Keratinocyte (primary cell): ENCODE measurements at regions not wholly inside any gene's neighbourhood (a gene's known extent, or its start where the extent isn't known, plus 50 kb on each side); places are given as distances from the start of the nearest gene placed in this dataset.
"Not testable (repeated sequence)": the region's sequence is repeated elsewhere in the genome, so short reads cannot be mapped to it uniquely, and the experiment has no call there.

Experiments used
- DNase-seq: peaks from one replicate; pipeline ENCODE4 v3.0.0-alpha.2; 2011; ENCODE audit warnings: low read depth, missing footprints, low spot score
- FAIRE-seq: peaks from 2 replicates; lab custom pipeline; 2011; peaks lifted over from hg19 to GRCh38; lab: Jason Lieb, UNC
- H2AFZ ChIP-seq: 2 replicates; pipeline ENCODE4 v1.6.0; 2012; ENCODE audit warnings: low read length, control low read depth, inconsistent platforms; ENCODE audit not compliant: control insufficient read depth
- H3K27ac ChIP-seq: 2 replicates; pipeline ENCODE4 v1.5.1; 2011; ENCODE audit warnings: low read length; ENCODE audit not compliant: control insufficient read depth, insufficient read depth
- H3K27me3 ChIP-seq: 3 replicates; pipeline ENCODE4 v1.6.0; 2011; ENCODE audit warnings: low read length; ENCODE audit not compliant: control insufficient read depth, insufficient read depth; ENCODE audit errors: extremely low read depth
- H3K36me3 ChIP-seq, 2 experiments: 2 replicates in 1 of 2; 3 replicates in 1 of 2; pipeline ENCODE4 v1.5.1; 2011; ENCODE audit warnings: low read length in 2 of 2, mild to moderate bottlenecking in 1 of 2; ENCODE audit not compliant: control insufficient read depth in 2 of 2, insufficient read depth in 2 of 2; ENCODE audit errors: extremely low read depth in 1 of 2
- H3K4me1 ChIP-seq: 3 replicates; pipeline ENCODE4 v1.5.1; 2011; ENCODE audit warnings: low read length; ENCODE audit not compliant: control insufficient read depth, insufficient read depth; ENCODE audit errors: extremely low read depth
- H3K4me2 ChIP-seq: 3 replicates; pipeline ENCODE4 v1.6.0; 2011; ENCODE audit warnings: low read depth, low read length; ENCODE audit not compliant: control insufficient read depth, insufficient read depth; ENCODE audit errors: extremely low read depth
- H3K4me3 ChIP-seq, 3 experiments: fragments of 200-600 bp in 1 of 3; sonication (generic) in 1 of 3; 2 replicates in 2 of 3; 3 replicates in 1 of 3; pipeline ENCODE4 v1.5.1; 2011 to 2016; ENCODE audit warnings: low read length in 3 of 3, mild to moderate bottlenecking in 3 of 3, control low read depth in 2 of 3, inconsistent platforms in 1 of 3, low read depth in 1 of 3, mixed read lengths in 1 of 3, mixed run types in 1 of 3, moderate library complexity in 1 of 3; ENCODE audit not compliant: control insufficient read depth in 2 of 3, insufficient read depth in 2 of 3; ENCODE audit errors: extremely low read depth in 1 of 3
- H3K79me2 ChIP-seq: 2 replicates; pipeline ENCODE4 v1.6.0; 2012; ENCODE audit warnings: low read length; ENCODE audit not compliant: control insufficient read depth, insufficient read depth
- H3K9ac ChIP-seq: 3 replicates; pipeline ENCODE4 v1.6.0; 2011; ENCODE audit warnings: low read length; ENCODE audit not compliant: control insufficient read depth, insufficient read depth; ENCODE audit errors: extremely low read depth
- H3K9me1 ChIP-seq: 3 replicates; pipeline ENCODE4 v1.6.0; 2011; ENCODE audit warnings: low read length; ENCODE audit not compliant: control insufficient read depth, insufficient read depth; ENCODE audit errors: extremely low read depth
- H3K9me3 ChIP-seq: 2 replicates; pipeline ENCODE4 v1.5.1; 2012; ENCODE audit warnings: low read depth, low read length; ENCODE audit not compliant: control insufficient read depth
- H4K20me1 ChIP-seq: 3 replicates; pipeline ENCODE4 v1.6.0; 2011; ENCODE audit warnings: low read length; ENCODE audit not compliant: control insufficient read depth, insufficient read depth; ENCODE audit errors: extremely low read depth
- CTCF ChIP-seq, 3 experiments: IDR thresholded peaks in 1 of 3; conservative IDR thresholded peaks in 1 of 3; optimal IDR thresholded peaks in 1 of 3; 2 replicates in 2 of 3; 3 replicates in 1 of 3; pipeline versions ENCODE3 to v1.5.1; 2011; ENCODE audit warnings: low read length in 3 of 3, mild to moderate bottlenecking in 3 of 3, moderate library complexity in 2 of 3, control low read depth in 1 of 3, inconsistent platforms in 1 of 3; ENCODE audit not compliant: insufficient read depth in 2 of 3; ENCODE audit errors: extremely low read depth in 1 of 3
- EZH2 ChIP-seq: IDR thresholded peaks from one replicate; pipeline ENCODE4 v1.6.1; 2012; ENCODE audit warnings: inconsistent platforms, mild to moderate bottlenecking, low read length, moderate library complexity
- dilution Hi-C: fragments of 300-500 bp; cut with MboI; formaldehyde crosslinking; loops from one replicate; pipeline ENCODE4 v1.7.0; 2020; ENCODE audit warnings: low sequenced_read_pairs; ENCODE audit not compliant: extremely low pct_ligation_motif_present

GRCh38 chr15:24394303-24394702 lies 281.3 kb upstream of the NPAP1 start:
- Histone ChIP-seq H3K79me2 (no peaks in the 10 kb centered on the region), H3K9me3 (peaks cover 2% of the 10 kb centered on the region), H2AFZ (no peak overlapping the region), H3K27me3 (no peaks in the 10 kb centered on the region), H3K4me3 (no peak overlapping the region), H3K4me1 (no peaks in the 10 kb centered on the region), H3K36me3 (no peaks in the 10 kb centered on the region), H3K27ac (no peak overlapping the region), H3K9me1 (no peaks in the 10 kb centered on the region), H3K9ac (no peak overlapping the region), H3K4me2 (no peak overlapping the region), H4K20me1 (no peaks in the 10 kb centered on the region)
- TF ChIP-seq EZH2: no peak
- TF ChIP-seq CTCF (optimal IDR thresholded peaks at IDR 0.05 in 1 of 3, IDR thresholded peaks at IDR 0.05 in 1 of 3, conservative IDR thresholded peaks at IDR 0.05 in 1 of 3; ENCODE audit: extremely low read depth in 1 of 3, insufficient read depth in 2 of 3, low read length in 3 of 3): no peak
- DNase-seq: no peak
- dilution Hi-C loops: no loop called here
- no peak for FAIRE-seq

- H4K20me1 ChIP-seq, FAIRE-seq, H3K4me1 ChIP-seq, H3K36me3 ChIP-seq, H3K79me2 ChIP-seq, H3K4me2 ChIP-seq, H3K9me1 ChIP-seq, H3K27me3 ChIP-seq, H3K9me3 ChIP-seq, H2AFZ ChIP-seq, H3K9ac ChIP-seq, H3K4me3 ChIP-seq, DNase-seq, H3K27ac ChIP-seq, dilution Hi-C loops: not testable (repeated sequence)
Observed at GRCh38 chr15:24412649-24413048, 262.9 kb upstream of the NPAP1 start.

GRCh38 chr15:24426286-24427054 lies 249.1 kb upstream of the NPAP1 start:
- H3K4me3 ChIP-seq, DNase-seq, dilution Hi-C loops, H3K4me2 ChIP-seq, H3K27ac ChIP-seq, H3K9me1 ChIP-seq, H3K9ac ChIP-seq, H3K9me3 ChIP-seq, FAIRE-seq, H3K4me1 ChIP-seq, H2AFZ ChIP-seq, H3K27me3 ChIP-seq, H4K20me1 ChIP-seq, H3K79me2 ChIP-seq, H3K36me3 ChIP-seq: not testable (repeated sequence)

- not testable (repeated sequence) for H3K9me3 ChIP-seq
Observed at GRCh38 chr15:24427055-24427400, 248.5 kb upstream of the NPAP1 start.

More at GRCh38 chr15:24427055-24427400, 248.5 kb upstream of the NPAP1 start:
- H3K4me2 ChIP-seq, dilution Hi-C loops, DNase-seq, H3K9me1 ChIP-seq, H3K27me3 ChIP-seq, H4K20me1 ChIP-seq, FAIRE-seq, H3K36me3 ChIP-seq, H2AFZ ChIP-seq, H3K9ac ChIP-seq, H3K27ac ChIP-seq, H3K79me2 ChIP-seq, H3K4me1 ChIP-seq, H3K4me3 ChIP-seq: not testable (repeated sequence)
